ENCODE measurements at regions not wholly inside any gene's neighbourhood (a gene's known extent, or its start where the extent isn't known, plus 50 kb on each side); places are given as distances from the start of the nearest gene placed in this dataset.

GRCh38 chr2:60706021-60706420 lies 50.0 kb upstream of the PAPOLG start:
- Histone ChIP-seq H3K4me1 (no peaks in the 10 kb centered on the region), H3K4me3 (no peak overlapping the region), H3K27ac (no peak overlapping the region), H3K27me3 (no peaks in the 10 kb centered on the region), H3K36me3 (no peaks in the 10 kb centered on the region), H3K9me3 (no peaks in the 10 kb centered on the region)
- 63% methylated on average over 4 of the region's 4 CpGs for WGBS
- TF ChIP-seq, protein P1, sequence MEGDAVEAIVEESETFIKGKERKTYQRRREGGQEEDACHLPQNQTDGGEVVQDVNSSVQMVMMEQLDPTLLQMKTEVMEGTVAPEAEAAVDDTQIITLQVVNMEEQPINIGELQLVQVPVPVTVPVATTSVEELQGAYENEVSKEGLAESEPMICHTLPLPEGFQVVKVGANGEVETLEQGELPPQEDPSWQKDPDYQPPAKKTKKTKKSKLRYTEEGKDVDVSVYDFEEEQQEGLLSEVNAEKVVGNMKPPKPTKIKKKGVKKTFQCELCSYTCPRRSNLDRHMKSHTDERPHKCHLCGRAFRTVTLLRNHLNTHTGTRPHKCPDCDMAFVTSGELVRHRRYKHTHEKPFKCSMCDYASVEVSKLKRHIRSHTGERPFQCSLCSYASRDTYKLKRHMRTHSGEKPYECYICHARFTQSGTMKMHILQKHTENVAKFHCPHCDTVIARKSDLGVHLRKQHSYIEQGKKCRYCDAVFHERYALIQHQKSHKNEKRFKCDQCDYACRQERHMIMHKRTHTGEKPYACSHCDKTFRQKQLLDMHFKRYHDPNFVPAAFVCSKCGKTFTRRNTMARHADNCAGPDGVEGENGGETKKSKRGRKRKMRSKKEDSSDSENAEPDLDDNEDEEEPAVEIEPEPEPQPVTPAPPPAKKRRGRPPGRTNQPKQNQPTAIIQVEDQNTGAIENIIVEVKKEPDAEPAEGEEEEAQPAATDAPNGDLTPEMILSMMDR (IDR thresholded peaks at IDR 0.05): no peak
- TF ChIP-seq POLR2AphosphoS5 (IDR thresholded peaks at IDR 0.05) (no peak), POLR2A (IDR thresholded peaks at IDR 0.05) (no peak), EP300 (IDR thresholded peaks at IDR 0.05) (no peak)
- DNase-seq (ENCODE audit: low spot score in 2 of 2): no peak

Measured in suprapubic skin (tissue), 4 donors.